DOHH2 (cell line): ENCODE measurements at regions not wholly inside any gene's neighbourhood (a gene's known extent, or its start where the extent isn't known, plus 50 kb on each side); places are given as distances from the start of the nearest gene placed in this dataset.

ENCODE experiments used
- EZH2phosphoT487 ChIP-seq: fragments of 200-600 bp; sonication (generic); IDR thresholded peaks from 2 replicates; pipeline ENCODE4 v1.6.1; 2017; ENCODE audit warnings: borderline replicate concordance, mild to moderate bottlenecking, antibody characterized with exemption, low read length, moderate library complexity, mixed read lengths
- TF ChIP-seq, protein P1 (sequence below): fragments of 200-600 bp; sonication (generic); IDR thresholded peaks from one replicate; pipeline ENCODE4 v1.5.1; 2014; ENCODE audit warnings: antibody characterized with exemption, mild to moderate bottlenecking, low read depth, low read length; ENCODE audit not compliant: poor library complexity, severe bottlenecking

DNA sequence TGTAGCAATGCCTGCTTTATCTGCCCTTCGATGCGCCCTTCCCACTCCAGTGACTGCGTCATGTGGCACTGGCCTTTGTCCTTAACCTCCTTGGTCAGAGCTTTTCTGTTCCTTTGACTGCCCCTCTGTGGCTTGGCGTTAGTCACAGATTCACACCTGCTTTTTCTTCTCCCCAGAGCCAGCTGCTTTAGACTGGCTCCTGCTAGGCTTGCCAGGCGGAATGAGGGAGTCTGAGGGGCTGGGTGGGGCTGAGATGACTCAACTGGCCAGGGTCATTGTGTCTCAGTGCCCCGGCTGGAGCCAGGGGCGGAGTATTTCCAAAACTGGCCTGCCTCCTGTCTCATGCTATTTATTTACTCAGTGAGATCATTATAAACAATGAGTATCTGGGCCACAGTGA is 194.1 kb downstream of the EMX2 start:
- TF ChIP-seq, protein P1, sequence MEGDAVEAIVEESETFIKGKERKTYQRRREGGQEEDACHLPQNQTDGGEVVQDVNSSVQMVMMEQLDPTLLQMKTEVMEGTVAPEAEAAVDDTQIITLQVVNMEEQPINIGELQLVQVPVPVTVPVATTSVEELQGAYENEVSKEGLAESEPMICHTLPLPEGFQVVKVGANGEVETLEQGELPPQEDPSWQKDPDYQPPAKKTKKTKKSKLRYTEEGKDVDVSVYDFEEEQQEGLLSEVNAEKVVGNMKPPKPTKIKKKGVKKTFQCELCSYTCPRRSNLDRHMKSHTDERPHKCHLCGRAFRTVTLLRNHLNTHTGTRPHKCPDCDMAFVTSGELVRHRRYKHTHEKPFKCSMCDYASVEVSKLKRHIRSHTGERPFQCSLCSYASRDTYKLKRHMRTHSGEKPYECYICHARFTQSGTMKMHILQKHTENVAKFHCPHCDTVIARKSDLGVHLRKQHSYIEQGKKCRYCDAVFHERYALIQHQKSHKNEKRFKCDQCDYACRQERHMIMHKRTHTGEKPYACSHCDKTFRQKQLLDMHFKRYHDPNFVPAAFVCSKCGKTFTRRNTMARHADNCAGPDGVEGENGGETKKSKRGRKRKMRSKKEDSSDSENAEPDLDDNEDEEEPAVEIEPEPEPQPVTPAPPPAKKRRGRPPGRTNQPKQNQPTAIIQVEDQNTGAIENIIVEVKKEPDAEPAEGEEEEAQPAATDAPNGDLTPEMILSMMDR = no peak
- TF ChIP-seq EZH2phosphoT487 = no peak
